H54 (cell line): ENCODE measurements at regions not wholly inside any gene's neighbourhood (a gene's known extent, or its start where the extent isn't known, plus 50 kb on each side); places are given as distances from the start of the nearest gene placed in this dataset.

Source experiments
- DNase-seq: peaks from one replicate; pipeline ENCODE4 v3.0.0; 2011; ENCODE audit warnings: low spot score, mixed read lengths; ENCODE audit not compliant: insufficient read length
- FAIRE-seq: peaks from 3 replicates; lab custom pipeline; 2011; peaks lifted over from hg19 to GRCh38; lab: Jason Lieb, UNC
- POLR2A ChIP-seq: IDR thresholded peaks from 2 replicates; pipeline ENCODE4 v1.6.1; 2011; ENCODE audit warnings: low read depth, mild to moderate bottlenecking, low read length

GRCh38 chr13:107901996-107902562, 313.3 kb downstream of the LIG4 start:
- TF ChIP-seq POLR2A: no peak
- no peak for FAIRE-seq
- no peak for DNase-seq

- DNase-seq (no peak), FAIRE-seq (no peak)
- no peak for TF ChIP-seq POLR2A
These were observed 314.1 kb downstream of the LIG4 start for GRCh38 chr13:107901230-107901629.

GRCh38 chr13:107900775-107901174, 314.6 kb downstream of the LIG4 start:
- FAIRE-seq: peak; percentile 99
- no peak for DNase-seq
- TF ChIP-seq POLR2A: no peak

- DNase-seq (no peak), FAIRE-seq (peak; percentile 83)
- no peak for TF ChIP-seq POLR2A
These were observed 329.2 kb downstream of the LIG4 start for GRCh38 chr13:107886118-107886517.

- TF ChIP-seq POLR2A: no peak
- DNase-seq (no peak), FAIRE-seq (no peak)
These were observed 330.8 kb downstream of the LIG4 start for GRCh38 chr13:107884564-107884963.

GRCh38 chr13:107883561-107884175, 331.7 kb downstream of the LIG4 start:
- FAIRE-seq (peak; percentile 100), DNase-seq (peak; percentile 78)
- TF ChIP-seq POLR2A: no peak

GRCh38 chr13:107882708-107883560, 332.4 kb downstream of the LIG4 start:
- DNase-seq (no peak), FAIRE-seq (no peak)
- no peak for TF ChIP-seq POLR2A

GRCh38 chr13:107881362-107881761, 334.0 kb downstream of the LIG4 start:
- TF ChIP-seq POLR2A: no peak
- no peak for FAIRE-seq
- no peak for DNase-seq

- DNase-seq (no peak), FAIRE-seq (no peak)
These were observed 340.9 kb downstream of the LIG4 start for GRCh38 chr13:107874456-107874855.

GRCh38 chr13:107873926-107874325, 341.4 kb downstream of the LIG4 start:
- FAIRE-seq (peak; percentile 84), DNase-seq (no peak)
- TF ChIP-seq POLR2A: no peak

More at GRCh38 chr13:107874456-107874855, 340.9 kb downstream of the LIG4 start:
- no peak for TF ChIP-seq POLR2A

GRCh38 chr13:107870400-107870799, 344.9 kb downstream of the LIG4 start:
- TF ChIP-seq POLR2A: no peak
- DNase-seq: no peak
- peak; percentile 11 for FAIRE-seq

GRCh38 chr13:107867701-107868661, 347.4 kb downstream of the LIG4 start:
- peak; percentile 99 for FAIRE-seq
- DNase-seq: peak; percentile 94
- TF ChIP-seq POLR2A: no peak

- DNase-seq (peak; percentile 89), FAIRE-seq (peak; percentile 60)
- peak; percentile 43; the same call in 1 of the 2 replicates for TF ChIP-seq POLR2A
These were observed 348.3 kb downstream of the LIG4 start for GRCh38 chr13:107866941-107867623.
